HCT116 (cell line): ENCODE measurements at regions not wholly inside any gene's neighbourhood (a gene's known extent, or its start where the extent isn't known, plus 50 kb on each side); places are given as distances from the start of the nearest gene placed in this dataset.
A peak's percentile ranks its signal among the peaks of the same experiment; 100 is the strongest.

Experiments used
- ATAC-seq: fragments of 200-7000 bp; cut with Tn5 transposase; 2 replicates; pipeline ENCODE4 v1.9.1; 2020; ENCODE audit warnings: mild to moderate bottlenecking, moderate library complexity
- BruUV-seq: library from RNA; stranded (reverse); fragments of 400-500 nt; replicated peaks from 2 replicates; lab custom pipeline; 2021; lab: Mats Ljungman, UMichigan
- CTCF ChIA-PET: fragments of 300-600 bp; sonication (Branson Sonifier 250); formaldehyde crosslinking; loops from one replicate; lab custom pipeline; 2021; ENCODE audit warnings: antibody characterized with exemption; lab: Charles Lee
- POLR2A ChIA-PET: fragments of 300-600, 350-600 bp; sonication (Branson Sonifier 250); formaldehyde crosslinking; loops from one replicate; lab custom pipeline; 2021; ENCODE audit warnings: antibody characterized with exemption; lab: Charles Lee
- RAD21 ChIA-PET, 2 experiments: fragments of 300-600 bp; sonication (Branson Sonifier 250); formaldehyde crosslinking; loops; one replicate each; lab custom pipeline; 2023; ENCODE audit warnings: low total read pairs in 2 of 2; ENCODE audit not compliant: uncharacterized antibody in 2 of 2, unreplicated experiment in 2 of 2, low non-redundant PET in 1 of 2; lab: Charles Lee
- DNase-seq: peaks from one replicate; pipeline ENCODE4 v3.0.0-alpha.2; 2010; ENCODE audit warnings: low read depth, low spot score
- H2AFZ ChIP-seq: fragments of 200-600 bp; shearing (Covaris generic), sonication (generic); 2 replicates; pipeline ENCODE4 v1.6.1; 2017; ENCODE audit warnings: low read depth, mixed run types, mixed read lengths, antibody characterized with exemption, low read length; ENCODE audit not compliant: poor library complexity, severe bottlenecking
- H3K27ac ChIP-seq: 2 replicates; pipeline ENCODE4 v1.5.1; 2012; ENCODE audit warnings: low read depth, low read length
- H3K27me3 ChIP-seq: fragments of 200-600 bp; sonication (generic); 2 replicates; pipeline ENCODE4 v1.6.1; 2016; ENCODE audit warnings: mixed run types, low read length, mixed read lengths; ENCODE audit not compliant: insufficient read depth
- H3K36me3 ChIP-seq, 2 experiments: fragments of 200-500 bp in 1 of 2; fragments of 200-600 bp in 1 of 2; sonication (Bioruptor generic) in 1 of 2; sonication (generic) in 1 of 2; 2 replicates each; pipeline versions ENCODE4 v1.5.1 to v1.6.1; 2014 to 2016; ENCODE audit warnings: low read length in 2 of 2, inconsistent platforms in 1 of 2, mixed read lengths in 1 of 2, mixed run types in 1 of 2; ENCODE audit not compliant: insufficient read depth in 2 of 2, control insufficient read depth in 1 of 2
- H3K4me1 ChIP-seq, 2 experiments: fragments of 200-600 bp in 1 of 2; sonication (generic) in 1 of 2; 2 replicates each; pipeline versions ENCODE4 v1.5.1 to v1.6.1; 2012 to 2017; ENCODE audit warnings: low read length in 2 of 2, inconsistent platforms in 1 of 2, mild to moderate bottlenecking in 1 of 2, mixed read lengths in 1 of 2, mixed run types in 1 of 2, moderate library complexity in 1 of 2; ENCODE audit not compliant: insufficient read depth in 2 of 2, control insufficient read depth in 1 of 2
- H3K4me2 ChIP-seq: fragments of 200-600 bp; sonication (generic); 2 replicates; pipeline ENCODE4 v1.6.1; 2017; ENCODE audit warnings: mixed run types, low read length, mixed read lengths
- H3K4me3 ChIP-seq, 2 experiments: fragments of 200-600 bp in 1 of 2; sonication (generic) in 1 of 2; replicated peaks in 1 of 2; 2 replicates each; pipeline ENCODE4 v1.5.1; 2011 to 2016; ENCODE audit warnings: low read length in 2 of 2, control low read depth in 1 of 2, low read depth in 1 of 2, mild to moderate bottlenecking in 1 of 2, mixed read lengths in 1 of 2, mixed run types in 1 of 2
- H3K79me2 ChIP-seq: fragments of 200-600 bp; sonication (generic); 2 replicates; pipeline ENCODE4 v1.6.1; 2017; ENCODE audit warnings: mild to moderate bottlenecking, mixed run types, low read length, moderate library complexity, mixed read lengths; ENCODE audit not compliant: insufficient read depth
- H3K9ac ChIP-seq: fragments of 200-600 bp; sonication (generic); 2 replicates; pipeline ENCODE4 v1.6.1; 2016; ENCODE audit warnings: low read length, mixed read lengths
- H3K9me2 ChIP-seq: fragments of 200-600 bp; sonication (generic), shearing (Covaris generic); 2 replicates; pipeline ENCODE4 v1.6.1; 2017; ENCODE audit warnings: mixed run types, mild to moderate bottlenecking, moderate library complexity; ENCODE audit not compliant: insufficient read depth
- H3K9me3 ChIP-seq, 2 experiments: fragments of 200-500 bp in 1 of 2; fragments of 200-600 bp in 1 of 2; sonication (Bioruptor generic) in 1 of 2; sonication (generic) in 1 of 2; 2 replicates each; pipeline ENCODE4 v1.6.1; 2014 to 2017; ENCODE audit warnings: low read length in 2 of 2, mixed read lengths in 2 of 2, inconsistent platforms in 1 of 2, low read depth in 1 of 2, mild to moderate bottlenecking in 1 of 2, mixed run types in 1 of 2, moderate library complexity in 1 of 2; ENCODE audit not compliant: control insufficient read depth in 1 of 2, insufficient read depth in 1 of 2
- H4K20me1 ChIP-seq: fragments of 200-600 bp; sonication (generic), shearing (Covaris generic); 2 replicates; pipeline ENCODE4 v1.6.1; 2017; ENCODE audit warnings: mixed run types, mild to moderate bottlenecking, moderate library complexity; ENCODE audit not compliant: insufficient read depth
- ATF3 ChIP-seq: IDR thresholded peaks from 2 replicates; pipeline ENCODE4 v1.6.1; 2012
- CBX3 ChIP-seq: IDR thresholded peaks from 2 replicates; pipeline ENCODE4 v1.6.1; 2012; ENCODE audit warnings: low read depth
- FOSL1 ChIP-seq: IDR thresholded peaks from 2 replicates; pipeline ENCODE4 v1.6.1; 2012; ENCODE audit warnings: low read depth
- JUND ChIP-seq: IDR thresholded peaks from 2 replicates; pipeline ENCODE4 v1.6.1; 2012
- POLR2AphosphoS5 ChIP-seq: IDR thresholded peaks from 2 replicates; pipeline ENCODE4 v1.6.1; 2011; ENCODE audit warnings: mild to moderate bottlenecking, low read depth, low read length, moderate library complexity
- REST ChIP-seq: IDR thresholded peaks from 2 replicates; pipeline ENCODE4 v1.6.1; 2012; ENCODE audit warnings: low read depth
- SRF ChIP-seq: IDR thresholded peaks from 2 replicates; pipeline ENCODE4 v1.6.1; 2012; ENCODE audit warnings: low read depth
- TCF7L2 ChIP-seq: IDR thresholded peaks from 2 replicates; pipeline ENCODE4 v1.7.0; 2011; ENCODE audit warnings: borderline replicate concordance, inconsistent platforms; ENCODE audit not compliant: insufficient read depth, insufficient read length; ENCODE audit errors: extremely low read depth
- YY1 ChIP-seq: IDR thresholded peaks from 2 replicates; pipeline ENCODE4 v1.6.1; 2011; ENCODE audit warnings: low read length, low read depth, moderate library complexity, mild to moderate bottlenecking; ENCODE audit not compliant: insufficient replicate concordance; ENCODE audit errors: extremely low read depth
- ZBTB33 ChIP-seq: IDR thresholded peaks from 2 replicates; pipeline ENCODE4 v1.6.1; 2011; ENCODE audit warnings: mild to moderate bottlenecking, low read length, moderate library complexity; ENCODE audit not compliant: insufficient replicate concordance; ENCODE audit errors: extremely low read depth
- ZFX ChIP-seq: fragments of 450-650 bp; IDR thresholded peaks from 2 replicates; pipeline ENCODE4 v1.6.1; 2017
- ZNF274 ChIP-seq: fragments of 200-500 bp; sonication (Bioruptor generic); IDR thresholded peaks from 2 replicates; pipeline ENCODE4 v1.6.1; 2014; ENCODE audit warnings: mild to moderate bottlenecking, low read depth, low read length, inconsistent platforms
- intact Hi-C: fragments of 100-400 bp; cut with micrococcal nuclease; formaldehyde crosslinking; loops from 2 replicates; pipeline ENCODE4 v1.10.0; 2022

- no peaks in the 10 kb centered on the region for H4K20me1 ChIP-seq
- H3K4me1 ChIP-seq: peaks cover 24 to 40% of the 10 kb centered on the region in 2 experiments
- no TSS peak for BruUV-seq
- H3K27me3 ChIP-seq: peaks cover 68% of the 10 kb centered on the region; the same call in 1 of the 2 replicates
- peak overlapping the region; percentile 70 for H3K4me2 ChIP-seq
- H3K79me2 ChIP-seq: no peaks in the 10 kb centered on the region
- H3K4me3 ChIP-seq: no peak overlapping the region
- no peaks in the 10 kb centered on the region for H3K36me3 ChIP-seq
- H3K9me3 ChIP-seq: no peaks in the 10 kb centered on the region
- intact Hi-C loops: loop anchor here (5.0 to 10.0 kb wide), 3 partner anchors 122 to 960 kb away; partner anchors contain the start of genes CPEB4 and MSX2
- no peak overlapping the region for H3K9ac ChIP-seq
- ChIA-PET POLR2A (interaction anchor here (1.0 to 1.7 kb wide), 4 partner anchors 12 to 153 kb away, joined by 3 to 7 read pairs (median 4); partner anchors contain the start of gene CPEB4), RAD21 (interaction anchor here in 1 of 2 experiments (1.0 kb wide), 1 partner anchor 208 kb away, joined by 3 read pairs; no protein-coding TSS in a partner anchor), CTCF (interaction anchor here (1.1 kb wide), 1 partner anchor 123 kb away, joined by 3 read pairs; the partner anchor contains the start of gene CPEB4)
- H3K9me2 ChIP-seq: no peaks in the 10 kb centered on the region
- no peak for ATAC-seq
- no peak for DNase-seq
- peak overlapping the region; percentile 74 for H2AFZ ChIP-seq
- no peak for TF ChIP-seq ZFX
- TF ChIP-seq FOSL1: no peak
- TF ChIP-seq SRF: no peak
- no peak for TF ChIP-seq TCF7L2
- no peak for TF ChIP-seq ZNF274
- no peak for TF ChIP-seq ATF3
- TF ChIP-seq JUND: no peak
- TF ChIP-seq YY1: no peak
- TF ChIP-seq POLR2AphosphoS5: no peak
- no peak for TF ChIP-seq ZBTB33
- TF ChIP-seq REST: no peak
- TF ChIP-seq CBX3: no peak
- no peak overlapping the region for H3K27ac ChIP-seq
These were observed 123.0 kb upstream of the CPEB4 start for GRCh38 chr5:173765029-173765644.
